Activated CD4-positive, CD25-positive, alpha-beta regulatory T cell treated with anti-CD3 and anti-CD28 coated beads, Interleukin-2, amount 50 U/mL, for 24 hours (primary cell): ENCODE measurements at regions not wholly inside any gene's neighbourhood (a gene's known extent, or its start where the extent isn't known, plus 50 kb on each side); places are given as distances from the start of the nearest gene placed in this dataset.
"Not testable (repeated sequence)": the region's sequence is repeated elsewhere in the genome, so short reads cannot be mapped to it uniquely, and the experiment has no call there.

ENCODE experiments used
- ATAC-seq, 2 donors: fragments of 150-1000 bp; cut with Tn5 transposase; one replicate each; pipeline ENCODE4 v1.10.0; 2021; ENCODE audit warnings: mild to moderate bottlenecking in 1 of 2, moderate library complexity in 1 of 2

DNA sequence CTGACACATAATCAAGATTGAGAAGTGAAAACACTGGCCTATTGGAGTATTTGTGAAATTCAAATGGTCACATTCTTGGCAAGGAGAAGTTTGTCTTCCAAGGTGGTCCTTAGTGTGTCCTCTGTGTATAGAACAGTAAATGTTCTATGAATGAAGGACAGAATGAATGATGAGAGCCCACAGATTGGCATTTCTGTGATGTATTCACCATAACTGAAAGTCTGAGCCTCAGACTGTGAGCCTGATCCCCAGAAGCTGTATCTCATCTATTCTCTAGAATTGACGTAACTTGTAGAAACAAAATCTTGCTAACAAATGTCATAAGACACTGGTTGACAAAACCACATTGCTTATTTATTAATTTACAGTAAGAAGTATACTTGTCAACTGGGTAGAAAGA, 111.5 kb upstream of the ETV3 start:
- ATAC-seq, result no peak

GRCh38 chr1:157249326-157249725, 111.1 kb upstream of the ETV3 start:
- no peak for ATAC-seq

DNA sequence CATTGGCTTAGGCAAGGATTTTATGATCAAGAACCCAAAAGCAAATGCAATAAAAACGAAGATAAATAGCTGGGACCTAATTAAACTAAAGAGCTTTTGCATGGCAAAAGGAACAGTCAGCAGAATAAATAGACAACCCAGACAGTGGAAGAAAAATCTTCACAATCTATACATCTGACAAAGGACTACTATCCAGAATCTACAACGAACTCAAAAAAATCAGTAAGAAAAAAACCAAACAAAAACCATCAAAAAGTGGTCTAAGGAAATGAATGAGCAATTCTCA, 109.5 kb upstream of the ETV3 start:
- ATAC-seq, result not testable (repeated sequence)

DNA sequence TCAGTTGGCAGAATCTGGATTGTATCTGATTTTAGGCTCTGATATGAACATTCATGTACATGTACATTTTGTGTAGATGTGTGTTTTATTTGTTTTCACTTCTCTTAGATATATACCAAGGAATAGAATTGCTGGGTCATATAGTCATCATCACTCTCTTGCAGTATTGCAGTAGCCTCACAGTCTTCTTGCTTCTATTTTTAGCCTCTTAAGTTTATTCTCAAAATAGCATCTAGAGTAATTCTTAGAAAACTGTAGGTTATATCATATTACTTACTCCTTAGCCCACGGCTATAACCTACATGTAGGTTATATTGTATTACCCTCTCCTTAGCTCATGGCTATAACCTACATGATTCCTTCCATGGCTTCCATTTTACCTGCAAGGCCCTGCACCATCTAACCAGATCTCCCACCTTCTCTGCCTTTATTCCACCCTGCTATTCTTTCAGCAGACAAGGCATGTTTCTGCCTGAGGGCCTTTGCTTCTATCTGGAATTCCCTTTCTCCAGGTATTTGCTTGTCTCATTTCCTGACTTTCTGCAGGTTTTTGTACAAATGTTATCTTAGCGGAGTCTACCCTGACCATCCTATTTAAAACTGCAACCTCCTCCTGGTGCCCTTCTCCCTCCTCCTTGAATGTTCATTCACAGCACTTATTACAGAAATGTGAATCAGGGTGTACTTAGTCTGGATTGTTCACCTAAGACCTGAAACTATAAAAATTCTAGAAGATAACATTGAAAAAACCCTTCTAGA, 109.0 kb upstream of the ETV3 start:
- ATAC-seq, result no peak

DNA sequence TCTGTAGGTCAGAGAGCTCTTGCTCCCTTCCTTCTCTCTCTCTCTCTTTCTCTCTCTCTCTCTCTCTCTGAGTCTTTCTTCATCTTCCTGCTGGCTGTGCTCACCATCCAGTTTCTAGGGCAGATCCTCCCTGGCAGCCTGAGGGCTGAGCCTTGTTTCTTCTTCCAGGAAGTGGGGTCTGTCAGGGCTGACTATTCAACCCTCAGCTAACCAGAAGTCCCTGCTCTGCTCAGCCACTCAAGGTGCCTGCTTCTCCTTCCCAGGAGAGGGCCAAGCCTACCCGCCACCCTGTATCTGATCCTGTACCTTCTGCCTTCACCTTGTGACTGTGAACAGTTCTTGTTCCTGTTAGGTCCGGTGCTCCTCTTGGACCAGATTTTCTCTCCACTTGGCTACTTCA, 107.6 kb upstream of the ETV3 start:
- no peak for ATAC-seq

DNA sequence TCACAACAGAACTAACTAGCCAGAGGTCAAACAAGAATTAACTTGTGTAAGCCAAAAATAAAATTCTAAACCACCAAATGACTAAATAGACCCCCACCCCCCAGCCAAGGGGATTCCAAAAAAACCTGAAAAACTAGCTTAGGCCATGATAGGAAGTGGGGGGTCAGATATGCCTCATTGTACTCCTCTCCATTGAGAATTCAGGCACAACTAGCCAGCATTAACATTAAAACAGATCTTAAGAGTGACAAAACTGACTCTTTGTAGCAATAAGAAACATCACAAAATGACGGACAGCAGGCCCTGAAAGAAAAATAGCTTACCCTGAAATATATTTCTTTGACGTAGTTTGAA, 103.0 kb upstream of the ETV3 start:
- ATAC-seq, result no peak

DNA sequence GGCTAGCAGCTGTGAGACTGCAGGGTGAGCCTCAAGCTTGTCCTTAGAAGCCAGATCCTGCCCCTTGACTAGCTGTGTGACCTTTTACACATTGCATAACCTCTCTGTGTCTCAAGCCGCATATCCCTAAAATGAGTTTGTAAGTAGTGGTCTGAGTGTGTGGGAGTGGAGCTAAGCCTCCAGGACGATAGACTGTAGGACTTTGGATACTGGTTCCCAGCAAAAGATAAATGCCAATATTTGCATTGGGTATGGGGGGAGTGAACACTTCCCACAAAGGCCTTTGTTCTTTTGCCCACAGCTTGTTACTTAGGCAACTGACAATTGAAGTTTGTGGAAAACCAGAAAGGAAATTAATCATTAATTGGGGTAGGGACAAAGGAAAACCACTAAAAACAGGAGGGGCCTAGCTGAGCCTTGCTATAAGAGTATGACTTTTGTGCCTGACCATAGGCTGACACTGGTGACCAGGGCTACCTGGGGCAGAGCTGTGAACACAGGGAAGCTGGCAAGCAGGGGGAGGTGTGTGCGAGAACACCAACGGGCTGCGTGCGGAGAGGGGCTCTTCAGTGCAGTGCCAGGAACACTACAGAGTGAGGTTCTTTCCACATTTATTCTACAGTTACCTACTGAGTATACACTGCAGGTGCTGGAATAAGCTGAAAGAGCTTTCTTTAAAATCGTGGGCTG, 102.4 kb upstream of the ETV3 start:
- no peak for ATAC-seq

GRCh38 chr1:157239936-157240335, 101.7 kb upstream of the ETV3 start:
- no peak for ATAC-seq

- no peak for ATAC-seq
Observed at GRCh38 chr1:157238585-157238984, 100.4 kb upstream of the ETV3 start.

DNA sequence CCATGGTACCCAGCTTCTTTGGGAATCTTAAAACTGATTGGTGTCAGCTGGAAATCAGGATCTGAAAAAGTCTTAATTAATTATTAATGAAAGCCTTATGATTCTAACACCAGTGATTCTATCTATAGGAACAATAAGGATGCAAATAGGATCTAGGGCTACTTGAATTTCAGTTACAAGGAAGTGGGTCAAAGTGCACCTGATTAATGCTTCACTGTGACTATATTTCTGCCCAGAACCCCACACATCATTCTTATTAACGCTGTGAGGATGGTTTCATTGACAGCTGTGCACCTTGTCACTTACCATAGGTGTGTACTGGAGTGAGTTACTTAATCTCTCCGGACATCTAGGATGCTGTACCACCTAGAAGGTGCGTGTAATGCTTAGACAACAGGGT, 99.8 kb upstream of the ETV3 start:
- ATAC-seq, result no peak

GRCh38 chr1:157237522-157237921, 99.3 kb upstream of the ETV3 start:
- no peak for ATAC-seq

- no peak for ATAC-seq
Observed at GRCh38 chr1:157236072-157236471, 97.9 kb upstream of the ETV3 start.

DNA sequence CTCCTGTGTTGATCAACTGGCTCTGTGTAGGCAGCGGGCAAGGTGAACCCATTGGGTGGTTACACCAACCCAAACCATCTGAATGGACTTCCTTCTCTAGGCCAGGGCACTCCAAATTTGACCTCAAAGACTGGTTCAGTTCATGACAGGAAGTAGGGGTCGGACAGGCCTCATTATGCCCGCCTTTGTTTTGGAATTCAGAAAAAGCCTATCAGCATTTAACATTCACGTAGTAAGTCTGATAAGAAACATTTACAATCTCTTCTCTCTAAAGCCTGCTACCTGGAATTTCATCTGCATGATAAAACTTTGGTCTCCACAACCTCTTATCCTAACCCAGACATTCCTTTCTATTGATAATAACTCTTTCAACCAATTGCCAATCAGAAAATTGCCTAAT, 97.1 kb upstream of the ETV3 start:
- no peak for ATAC-seq

- ATAC-seq, result no peak
Observed at GRCh38 chr1:157234705-157235273, 96.6 kb upstream of the ETV3 start.

- no peak for ATAC-seq
Observed at GRCh38 chr1:157233131-157233530, 94.9 kb upstream of the ETV3 start.

- ATAC-seq, result no peak
Observed at GRCh38 chr1:157231846-157232525, 93.8 kb upstream of the ETV3 start.

- ATAC-seq, result no peak
Observed at GRCh38 chr1:157230500-157230899, 92.3 kb upstream of the ETV3 start.

GRCh38 chr1:157227700-157228099, 89.5 kb upstream of the ETV3 start:
- ATAC-seq, result no peak

DNA sequence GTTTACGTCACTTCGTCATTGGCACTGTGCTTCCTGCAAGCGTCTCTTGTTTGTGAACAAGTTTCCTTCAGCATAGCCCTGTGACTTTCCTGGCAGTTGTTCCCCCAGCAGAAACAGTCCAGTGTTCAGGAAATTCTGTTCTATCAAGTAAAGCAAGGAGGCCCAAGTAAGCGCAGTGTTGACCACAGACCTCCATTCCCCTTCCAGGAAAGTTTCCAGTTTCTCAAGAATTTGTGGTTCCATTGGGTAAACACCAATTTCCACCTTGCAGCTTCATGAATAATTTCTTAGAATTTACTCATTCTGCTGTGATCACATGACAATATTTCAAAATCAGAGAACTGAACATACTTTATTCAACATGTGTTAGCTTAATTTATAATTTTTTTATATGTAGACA, 88.5 kb upstream of the ETV3 start:
- no peak for ATAC-seq

DNA sequence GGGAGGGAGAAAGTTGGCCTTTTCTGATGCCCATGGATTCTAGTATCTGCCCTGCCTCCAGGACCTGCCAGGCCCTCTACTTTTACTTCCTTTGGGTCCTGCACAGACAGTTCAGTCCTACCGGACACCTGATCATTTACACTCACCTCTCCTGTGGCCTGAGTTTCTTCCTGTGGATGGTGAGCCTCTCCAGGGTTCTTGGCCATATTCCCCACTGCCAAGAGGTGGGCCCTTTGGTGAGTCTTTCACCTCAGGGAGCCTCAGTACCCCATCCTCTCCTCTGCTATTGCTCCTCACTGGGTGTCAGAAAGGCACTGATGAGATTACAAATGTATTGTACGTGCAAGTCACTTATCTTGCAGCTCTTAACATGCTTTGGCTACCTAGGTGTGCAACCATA, 81.4 kb upstream of the ETV3 start:
- ATAC-seq, result no peak

DNA sequence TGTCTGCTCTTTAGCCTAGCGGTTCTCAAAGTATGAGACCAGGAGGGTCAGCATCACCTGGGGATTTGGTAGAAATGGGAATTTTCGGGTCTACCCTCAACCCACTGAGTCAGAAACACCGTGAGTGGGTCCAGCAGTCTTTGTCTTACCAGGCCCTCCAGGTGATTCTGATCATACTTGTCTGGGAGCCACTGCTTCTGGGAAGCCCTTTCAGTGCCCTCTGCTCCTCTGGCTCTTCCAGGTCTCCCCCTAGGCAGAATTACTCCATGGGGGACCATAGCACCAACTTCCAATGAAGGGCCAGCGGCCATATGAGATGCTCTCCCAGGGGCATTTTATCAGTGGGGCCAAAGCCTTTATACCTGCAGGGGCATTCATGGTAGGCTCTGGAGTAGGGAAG, 81.0 kb upstream of the ETV3 start:
- ATAC-seq, result no peak

DNA sequence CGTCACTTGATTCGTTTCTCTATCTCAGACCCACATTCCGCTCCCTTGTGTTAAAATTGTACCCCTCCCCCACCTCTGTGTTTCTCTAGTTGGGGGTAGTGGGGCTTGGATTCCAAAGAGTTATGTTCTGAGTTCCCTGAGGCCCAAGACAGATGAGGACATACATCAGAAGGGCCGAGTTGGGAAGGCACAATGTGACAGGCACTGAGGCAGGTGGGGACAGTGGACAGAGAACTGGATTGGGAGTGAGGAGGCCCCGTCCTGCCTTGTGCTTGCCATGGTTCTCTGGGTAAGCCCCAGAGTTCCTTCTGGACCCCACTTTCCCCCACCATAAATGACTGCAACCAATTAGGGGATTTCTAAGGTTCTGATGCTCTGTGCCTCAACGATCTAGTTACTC, 80.5 kb upstream of the ETV3 start:
- ATAC-seq, result no peak

DNA sequence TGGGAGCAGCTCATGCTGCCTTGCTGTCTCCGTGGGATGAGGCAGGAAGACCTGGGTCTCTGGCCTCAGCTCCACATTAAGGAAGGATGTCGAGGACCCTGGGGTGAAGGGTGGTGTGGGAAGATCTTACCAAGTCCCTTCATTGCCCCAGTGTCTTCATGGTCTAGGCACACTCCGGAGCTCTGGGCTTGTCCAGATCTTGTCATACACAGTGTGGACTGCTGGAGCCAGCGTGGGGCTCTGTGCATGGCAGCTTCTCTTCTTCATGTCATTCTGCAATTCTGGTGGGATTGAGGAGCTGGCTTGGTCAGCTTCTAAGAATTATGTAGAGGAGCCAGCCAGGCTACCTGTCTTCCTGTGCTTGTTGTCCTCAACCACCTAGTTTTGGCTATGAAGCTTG, 79.3 kb upstream of the ETV3 start:
- no peak for ATAC-seq

DNA sequence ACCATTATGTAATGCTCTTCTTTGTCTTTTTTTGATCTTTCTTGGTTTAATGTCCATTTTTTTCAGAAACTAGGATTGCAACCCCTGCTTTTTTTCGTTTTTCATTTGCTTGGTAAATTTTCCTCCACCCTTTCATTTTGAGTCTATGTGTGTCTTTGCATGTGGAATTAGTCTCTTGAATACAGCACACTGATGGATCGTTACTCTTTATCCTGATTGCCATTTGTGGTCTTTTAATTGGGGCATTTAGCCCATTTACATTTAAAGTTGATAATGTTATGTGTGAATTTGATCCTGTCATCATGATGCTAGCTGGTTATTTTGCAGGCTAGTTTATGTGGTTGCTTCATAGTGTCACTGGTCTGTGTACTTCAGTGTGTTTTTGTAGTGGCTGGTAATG, 75.6 kb upstream of the ETV3 start:
- no peak for ATAC-seq
